ENCODE measurements at regions not wholly inside any gene's neighbourhood (a gene's known extent, or its start where the extent isn't known, plus 50 kb on each side); places are given as distances from the start of the nearest gene placed in this dataset.
"Not testable (repeated sequence)": the region's sequence is repeated elsewhere in the genome, so short reads cannot be mapped to it uniquely, and the experiment has no call there.

- not testable (repeated sequence) for TF ChIP-seq CTCF (conservative IDR thresholded peaks at IDR 0.05 in 1 of 2, IDR thresholded peaks at IDR 0.05 in 1 of 2; ENCODE audit: extremely low read depth in 1 of 2, insufficient read depth in 1 of 2, low read depth in 1 of 2, low read length in 2 of 2); EZH2 (IDR thresholded peaks at IDR 0.05; ENCODE audit: borderline replicate concordance, low read length)
Measured at GRCh38 chr5:34192064-34192922, 149.3 kb upstream of the C1QTNF3 start.
